22Rv1 (cell line): ENCODE measurements at regions not wholly inside any gene's neighbourhood (a gene's known extent, or its start where the extent isn't known, plus 50 kb on each side); places are given as distances from the start of the nearest gene placed in this dataset.

Experiments
- H3K27ac ChIP-seq: fragments of 450-650 bp; 2 replicates; pipeline ENCODE4 v1.5.1; 2017
- CTCF ChIP-seq: fragments of 450-650 bp; IDR thresholded peaks from 2 replicates; pipeline ENCODE4 v1.5.1; 2017; ENCODE audit warnings: mild to moderate bottlenecking
- ZFX ChIP-seq: fragments of 450-650 bp; IDR thresholded peaks from 2 replicates; pipeline ENCODE4 v1.6.1; 2017; ENCODE audit warnings: antibody characterized with exemption, borderline replicate concordance

- TF ChIP-seq ZFX = no peak
- TF ChIP-seq CTCF = no peak
- H3K27ac ChIP-seq = no peak overlapping the region
These were observed 334.2 kb upstream of the CDH8 start for GRCh38 chr16:62370445-62370844.

GRCh38 chr16:62363501-62363900 is 327.3 kb upstream of the CDH8 start:
- TF ChIP-seq ZFX (no peak), CTCF (no peak)
- H3K27ac ChIP-seq = no peak overlapping the region

GRCh38 chr16:62353355-62353754 is 317.1 kb upstream of the CDH8 start:
- no peak overlapping the region for H3K27ac ChIP-seq
- TF ChIP-seq ZFX (no peak), CTCF (no peak)

GRCh38 chr16:62342216-62342615 is 306.0 kb upstream of the CDH8 start:
- H3K27ac ChIP-seq = no peak overlapping the region
- no peak for TF ChIP-seq ZFX
- TF ChIP-seq CTCF = no peak

GRCh38 chr16:62335356-62335755 is 299.1 kb upstream of the CDH8 start:
- no peak for TF ChIP-seq CTCF
- TF ChIP-seq ZFX = no peak

GRCh38 chr16:62321606-62322005 is 285.4 kb upstream of the CDH8 start:
- H3K27ac ChIP-seq = no peak overlapping the region
- TF ChIP-seq ZFX (no peak), CTCF (no peak)

More at GRCh38 chr16:62335356-62335755, 299.1 kb upstream of the CDH8 start:
- H3K27ac ChIP-seq = no peak overlapping the region

- TF ChIP-seq ZFX = no peak
- no peak for TF ChIP-seq CTCF
- no peak overlapping the region for H3K27ac ChIP-seq
These were observed 262.4 kb upstream of the CDH8 start for GRCh38 chr16:62298600-62298999.
